Glomerular visceral epithelial cell (primary cell): ENCODE measurements at regions not wholly inside any gene's neighbourhood (a gene's known extent, or its start where the extent isn't known, plus 50 kb on each side); places are given as distances from the start of the nearest gene placed in this dataset.

Experiments used
- DNase-seq: peaks from one replicate; pipeline ENCODE4 v3.0.0-alpha.2; 2016; ENCODE audit errors: extremely low spot score

- DNase-seq = no peak
Observed at GRCh38 chr4:153137677-153138630, 66.3 kb upstream of the TRIM2 start.

GRCh38 chr4:153138736-153139135 lies 65.5 kb upstream of the TRIM2 start:
- no peak for DNase-seq

- peak; percentile 85 for DNase-seq
Observed at GRCh38 chr4:153140294-153140693, 63.9 kb upstream of the TRIM2 start.

- DNase-seq = no peak
Observed at GRCh38 chr4:153141238-153141637, 63.0 kb upstream of the TRIM2 start.

- DNase-seq = peak; percentile 73
Observed at GRCh38 chr4:153142700-153143438, 61.4 kb upstream of the TRIM2 start.

- DNase-seq = peak; percentile 95
Observed at GRCh38 chr4:153143527-153144348, 60.5 kb upstream of the TRIM2 start.

- DNase-seq = no peak
Observed at GRCh38 chr4:153146031-153146430, 58.2 kb upstream of the TRIM2 start.

GRCh38 chr4:153146961-153147360 lies 57.3 kb upstream of the TRIM2 start:
- no peak for DNase-seq

GRCh38 chr4:153148791-153149190 lies 55.5 kb upstream of the TRIM2 start:
- no peak for DNase-seq

GRCh38 chr4:153151535-153152455 lies 52.4 kb upstream of the TRIM2 start:
- peak; percentile 91 for DNase-seq

GRCh38 chr4:153152501-153153338 lies 51.5 kb upstream of the TRIM2 start:
- DNase-seq = peak; percentile 52

GRCh38 chr4:153153339-153153871 lies 50.8 kb upstream of the TRIM2 start:
- DNase-seq = peak; percentile 57

- DNase-seq = peak; percentile 59
Observed at GRCh38 chr4:153154007-153154975, 50.0 kb upstream of the TRIM2 start.
